ENCODE measurements at regions not wholly inside any gene's neighbourhood (a gene's known extent, or its start where the extent isn't known, plus 50 kb on each side); places are given as distances from the start of the nearest gene placed in this dataset.

DNA sequence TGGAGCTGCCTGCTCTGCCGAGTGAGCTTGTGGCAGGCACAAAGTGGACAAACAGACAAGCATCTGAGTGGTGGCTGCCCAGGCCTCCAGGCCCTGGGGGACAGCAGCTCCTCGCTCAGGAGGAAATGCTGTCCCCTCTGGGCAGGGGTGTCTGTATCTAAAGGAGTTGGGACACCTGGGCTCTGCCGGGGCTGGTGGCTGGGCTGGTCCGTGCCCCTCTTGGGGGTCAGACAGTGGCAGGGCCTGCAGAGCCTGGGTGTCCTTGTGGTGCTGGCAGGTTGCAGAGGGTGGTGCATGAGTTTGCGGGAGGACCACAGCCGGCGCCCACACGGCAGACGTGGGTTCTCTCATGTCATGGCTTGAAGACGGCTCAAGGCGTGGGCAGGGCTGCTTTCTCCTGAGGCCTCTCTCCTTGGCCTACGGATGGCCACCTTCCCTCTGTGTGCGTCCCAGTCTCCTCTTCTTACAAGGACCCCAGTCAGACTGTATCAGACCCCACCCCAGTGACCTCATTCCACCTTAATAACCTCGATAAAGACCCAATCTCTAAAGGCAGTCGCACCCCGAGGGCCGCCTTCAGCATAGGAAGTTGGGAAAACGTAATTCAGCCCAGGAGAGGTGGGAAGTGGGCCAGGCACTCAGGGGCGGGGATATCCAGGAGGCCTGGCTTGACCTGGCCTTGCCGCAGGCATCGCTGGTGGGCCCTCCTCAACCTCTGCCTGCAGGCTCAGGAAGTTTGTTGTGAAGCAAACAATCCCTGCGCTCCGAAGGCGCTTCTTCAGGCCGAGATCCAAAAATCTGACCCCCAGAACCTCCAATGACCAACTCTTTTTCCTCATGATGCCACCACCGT is 110.0 kb downstream of the KIF26A start:
- WGBS = 89% methylated on average over 26 of the region's 26 CpGs
- H3K4me1 ChIP-seq (ENCODE audit: control insufficient read depth in 2 of 2, insufficient read depth in 2 of 2, low read length in 2 of 2) = no peaks in the 10 kb centered on the region
- no peaks in the 10 kb centered on the region for H3K27me3 ChIP-seq (ENCODE audit: control insufficient read depth in 2 of 2, insufficient read depth in 1 of 2, low read length in 1 of 2)
- no peak overlapping the region for H3K4me3 ChIP-seq (ENCODE audit: low read length in 2 of 2)
- peaks cover 3 to 33% of the 10 kb centered on the region in 2 donors for H3K9me3 ChIP-seq (ENCODE audit: control insufficient read depth in 2 of 2, insufficient read depth in 1 of 2, low read length in 1 of 2)
- no peaks in the 10 kb centered on the region for H3K36me3 ChIP-seq (ENCODE audit: control insufficient read depth in 2 of 2, insufficient read depth in 2 of 2, low read length in 1 of 2)
- no peak for DNase-seq (ENCODE audit: low read depth in 6 of 9, low spot score in 9 of 9)
- no peak overlapping the region for H3K27ac ChIP-seq (ENCODE audit: low read depth in 1 of 2, low read length in 1 of 2)

DNA sequence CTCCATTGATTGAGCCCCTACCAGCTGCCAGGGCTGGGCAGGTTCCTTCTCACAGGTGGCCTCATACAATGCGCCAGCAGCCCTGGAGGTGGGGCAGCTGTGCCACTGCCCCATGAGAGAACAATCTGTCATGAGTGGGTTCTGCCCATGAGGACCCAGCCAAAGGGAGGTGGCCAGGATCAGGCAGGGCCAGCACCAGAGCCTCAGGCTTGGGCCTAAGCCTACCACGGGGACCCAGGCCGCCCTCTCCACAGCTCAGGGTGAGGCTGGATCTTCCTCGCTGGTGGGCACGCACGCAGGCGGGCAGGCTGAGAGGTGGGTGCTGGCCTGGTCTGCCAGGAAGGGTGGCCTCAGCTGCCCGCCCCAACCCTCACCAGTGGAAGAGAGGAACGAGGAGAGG is 110.7 kb downstream of the KIF26A start:
- no peaks in the 10 kb centered on the region for H3K27me3 ChIP-seq (ENCODE audit: control insufficient read depth in 2 of 2, insufficient read depth in 1 of 2, low read length in 1 of 2)
- H3K9me3 ChIP-seq (ENCODE audit: control insufficient read depth in 2 of 2, insufficient read depth in 1 of 2, low read length in 1 of 2) = peaks cover 3 to 36% of the 10 kb centered on the region in 2 donors
- no peak overlapping the region for H3K4me3 ChIP-seq (ENCODE audit: low read length in 2 of 2)
- no peaks in the 10 kb centered on the region for H3K36me3 ChIP-seq (ENCODE audit: control insufficient read depth in 2 of 2, insufficient read depth in 2 of 2, low read length in 1 of 2)
- H3K4me1 ChIP-seq (ENCODE audit: control insufficient read depth in 2 of 2, insufficient read depth in 2 of 2, low read length in 2 of 2) = no peaks in the 10 kb centered on the region
- WGBS = 96% methylated on average over 9 of the region's 9 CpGs
- H3K27ac ChIP-seq (ENCODE audit: low read depth in 1 of 2, low read length in 1 of 2) = no peak overlapping the region
- no peak for DNase-seq (ENCODE audit: low read depth in 6 of 9, low spot score in 9 of 9)

- no peaks in the 10 kb centered on the region for H3K4me1 ChIP-seq (ENCODE audit: control insufficient read depth in 2 of 2, insufficient read depth in 2 of 2, low read length in 2 of 2)
- DNase-seq (ENCODE audit: low read depth in 6 of 9, low spot score in 9 of 9) = no peak
- no peak overlapping the region for H3K4me3 ChIP-seq (ENCODE audit: low read length in 2 of 2)
- no peaks in the 10 kb centered on the region for H3K36me3 ChIP-seq (ENCODE audit: control insufficient read depth in 2 of 2, insufficient read depth in 2 of 2, low read length in 1 of 2)
- whole genome bisulfite sequencing = 99% methylated on average over 5 of the region's 5 CpGs
- no peak overlapping the region for H3K27ac ChIP-seq (ENCODE audit: low read depth in 1 of 2, low read length in 1 of 2)
- no peaks in the 10 kb centered on the region for H3K27me3 ChIP-seq (ENCODE audit: control insufficient read depth in 2 of 2, insufficient read depth in 1 of 2, low read length in 1 of 2)
- H3K9me3 ChIP-seq (ENCODE audit: control insufficient read depth in 2 of 2, insufficient read depth in 1 of 2, low read length in 1 of 2) = peaks cover 3 to 31% of the 10 kb centered on the region in 2 donors
Observed at GRCh38 chr14:104249706-104250105, 111.3 kb downstream of the KIF26A start.

GRCh38 chr14:104250175-104250574 is 111.8 kb downstream of the KIF26A start:
- DNase-seq (ENCODE audit: low read depth in 6 of 9, low spot score in 9 of 9) = no peak
- H3K36me3 ChIP-seq (ENCODE audit: control insufficient read depth in 2 of 2, insufficient read depth in 2 of 2, low read length in 1 of 2) = no peaks in the 10 kb centered on the region
- H3K27ac ChIP-seq (ENCODE audit: low read depth in 1 of 2, low read length in 1 of 2) = no peak overlapping the region
- H3K9me3 ChIP-seq (ENCODE audit: control insufficient read depth in 2 of 2, insufficient read depth in 1 of 2, low read length in 1 of 2) = peaks cover 2 to 26% of the 10 kb centered on the region in 2 donors
- no peaks in the 10 kb centered on the region for H3K27me3 ChIP-seq (ENCODE audit: control insufficient read depth in 2 of 2, insufficient read depth in 1 of 2, low read length in 1 of 2)
- WGBS = 94% methylated on average over 8 of the region's 8 CpGs
- H3K4me3 ChIP-seq (ENCODE audit: low read length in 2 of 2) = no peak overlapping the region
- no peaks in the 10 kb centered on the region for H3K4me1 ChIP-seq (ENCODE audit: control insufficient read depth in 2 of 2, insufficient read depth in 2 of 2, low read length in 2 of 2)

DNA sequence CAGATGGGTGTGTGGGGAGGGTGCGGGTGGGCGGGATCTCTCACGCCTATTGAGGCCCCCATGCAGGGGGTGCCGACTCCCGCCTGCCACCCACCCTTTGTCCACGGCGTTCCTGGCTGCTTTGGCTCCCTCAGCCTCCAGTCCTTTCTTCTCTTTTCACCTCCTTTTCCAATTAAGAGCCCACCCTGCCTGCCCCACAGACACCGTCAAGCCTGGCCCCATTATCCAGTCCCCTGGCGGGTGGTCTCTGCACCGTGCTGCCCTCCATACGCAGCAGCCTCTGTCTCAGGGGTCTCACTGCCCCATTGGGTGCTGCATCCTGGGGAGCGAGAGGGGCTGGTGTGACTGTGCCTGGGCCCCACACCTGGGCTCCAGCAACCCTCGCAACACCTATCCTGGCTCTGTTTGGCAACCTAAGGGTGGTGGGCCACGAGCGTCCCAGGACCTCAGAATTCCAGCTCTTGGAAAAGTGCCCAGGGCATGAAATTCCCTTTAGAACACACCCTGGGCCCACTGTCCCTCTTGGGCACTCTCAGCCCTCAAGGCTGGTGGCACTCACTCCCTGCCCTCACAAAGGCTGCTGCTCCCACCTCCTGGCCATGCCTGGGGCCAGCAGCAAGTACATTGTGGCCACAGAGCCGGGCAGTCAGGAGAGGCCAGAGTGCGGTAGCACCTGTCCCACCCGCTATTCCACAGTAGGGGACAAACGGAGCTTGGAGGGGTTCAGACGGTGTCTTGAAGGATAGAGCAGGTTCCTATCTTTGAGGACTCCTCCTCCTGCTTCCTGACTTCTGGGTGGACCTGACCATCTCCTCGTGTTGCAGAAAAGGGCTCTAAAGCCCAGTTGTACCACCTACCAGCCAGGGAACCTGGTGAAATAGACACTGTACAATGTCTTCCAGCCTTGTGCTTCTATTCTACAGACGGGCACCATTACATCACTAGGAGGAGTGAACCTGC is 114.1 kb downstream of the KIF26A start:
- no peaks in the 10 kb centered on the region for H3K36me3 ChIP-seq (ENCODE audit: control insufficient read depth in 2 of 2, insufficient read depth in 2 of 2, low read length in 1 of 2)
- H3K27me3 ChIP-seq (ENCODE audit: control insufficient read depth in 2 of 2, insufficient read depth in 1 of 2, low read length in 1 of 2) = no peaks in the 10 kb centered on the region
- no peak overlapping the region for H3K27ac ChIP-seq (ENCODE audit: low read depth in 1 of 2, low read length in 1 of 2)
- DNase-seq (ENCODE audit: low read depth in 6 of 9, low spot score in 9 of 9) = no peak
- H3K9me3 ChIP-seq (ENCODE audit: control insufficient read depth in 2 of 2, insufficient read depth in 1 of 2, low read length in 1 of 2) = peaks cover 0 to 16% of the 10 kb centered on the region in 2 donors
- WGBS = 92% methylated on average over 22 of the region's 22 CpGs
- H3K4me3 ChIP-seq (ENCODE audit: low read length in 2 of 2) = no peak overlapping the region
- no peaks in the 10 kb centered on the region for H3K4me1 ChIP-seq (ENCODE audit: control insufficient read depth in 2 of 2, insufficient read depth in 2 of 2, low read length in 2 of 2)

DNA sequence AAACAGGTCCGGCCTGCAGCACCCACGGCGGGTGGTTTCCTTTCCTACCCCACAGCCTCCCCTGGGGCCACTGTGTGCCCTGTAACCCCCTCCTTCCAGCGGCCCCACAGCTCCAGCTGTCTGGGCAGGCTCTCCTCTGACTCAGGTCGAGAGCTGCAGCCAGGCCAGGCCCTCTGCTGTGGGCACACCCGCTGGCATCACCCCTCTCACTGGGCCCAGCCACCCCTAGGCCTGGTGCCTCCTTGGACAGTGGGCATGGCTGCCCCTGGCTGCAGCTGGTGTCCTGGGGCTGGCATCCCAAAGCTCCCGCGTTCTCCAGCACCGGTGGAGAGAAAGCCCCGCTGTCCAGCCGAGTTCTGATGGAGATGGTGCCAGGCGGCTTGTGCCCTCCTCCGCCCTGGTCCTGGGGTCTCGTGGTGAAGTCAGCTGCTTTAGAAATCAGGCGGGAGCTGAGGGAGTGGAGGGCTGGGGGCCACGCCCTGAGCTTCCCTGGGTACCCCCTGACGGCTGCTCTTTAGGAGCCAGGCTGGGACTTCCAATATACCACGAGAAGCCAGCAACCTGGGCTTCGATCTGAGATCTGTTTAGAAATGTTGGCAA is 114.9 kb downstream of the KIF26A start:
- Histone ChIP-seq H3K9me3 (ENCODE audit: control insufficient read depth in 2 of 2, insufficient read depth in 1 of 2, low read length in 1 of 2) (peaks cover 0 to 16% of the 10 kb centered on the region in 2 donors), H3K4me3 (ENCODE audit: low read length in 2 of 2) (no peak overlapping the region), H3K36me3 (ENCODE audit: control insufficient read depth in 2 of 2, insufficient read depth in 2 of 2, low read length in 1 of 2) (no peaks in the 10 kb centered on the region), H3K27me3 (ENCODE audit: control insufficient read depth in 2 of 2, insufficient read depth in 1 of 2, low read length in 1 of 2) (no peaks in the 10 kb centered on the region), H3K4me1 (ENCODE audit: control insufficient read depth in 2 of 2, insufficient read depth in 2 of 2, low read length in 2 of 2) (no peaks in the 10 kb centered on the region), H3K27ac (ENCODE audit: low read depth in 1 of 2, low read length in 1 of 2) (no peak overlapping the region)
- no peak for DNase-seq (ENCODE audit: low read depth in 6 of 9, low spot score in 9 of 9)
- 87% methylated on average over 19 of the region's 19 CpGs for WGBS

DNA sequence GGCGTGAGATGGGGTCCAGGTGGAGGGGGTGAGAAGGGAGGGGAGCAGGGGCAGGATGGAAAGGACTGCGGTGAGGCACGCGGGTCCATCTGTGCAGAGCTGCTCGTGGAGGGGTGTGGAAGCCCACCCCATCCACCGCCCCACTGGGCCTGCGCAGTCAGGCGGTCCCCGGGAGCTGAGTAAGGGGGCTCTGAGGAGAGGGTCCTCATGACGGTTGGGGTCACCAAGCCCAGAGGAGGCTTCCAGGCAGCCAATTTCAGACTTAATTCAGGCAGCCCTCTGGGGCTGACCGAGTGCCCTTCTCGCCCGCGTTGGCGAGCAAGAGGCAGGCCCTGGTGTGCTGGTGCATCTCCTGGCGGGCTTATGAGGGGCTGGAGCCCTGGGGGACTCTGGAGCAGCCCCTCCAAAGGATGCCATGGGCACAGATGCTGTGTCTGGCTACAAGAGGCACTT is 115.5 kb downstream of the KIF26A start:
- Histone ChIP-seq H3K9me3 (ENCODE audit: control insufficient read depth in 2 of 2, insufficient read depth in 1 of 2, low read length in 1 of 2) (peaks cover 0 to 16% of the 10 kb centered on the region in 2 donors), H3K4me3 (ENCODE audit: low read length in 2 of 2) (no peak overlapping the region), H3K27me3 (ENCODE audit: control insufficient read depth in 2 of 2, insufficient read depth in 1 of 2, low read length in 1 of 2) (no peaks in the 10 kb centered on the region), H3K36me3 (ENCODE audit: control insufficient read depth in 2 of 2, insufficient read depth in 2 of 2, low read length in 1 of 2) (no peaks in the 10 kb centered on the region), H3K4me1 (ENCODE audit: control insufficient read depth in 2 of 2, insufficient read depth in 2 of 2, low read length in 2 of 2) (no peaks in the 10 kb centered on the region), H3K27ac (ENCODE audit: low read depth in 1 of 2, low read length in 1 of 2) (no peak overlapping the region)
- DNase-seq (ENCODE audit: low read depth in 6 of 9, low spot score in 9 of 9) = no peak
- 88% methylated on average over 16 of the region's 16 CpGs for WGBS

DNA sequence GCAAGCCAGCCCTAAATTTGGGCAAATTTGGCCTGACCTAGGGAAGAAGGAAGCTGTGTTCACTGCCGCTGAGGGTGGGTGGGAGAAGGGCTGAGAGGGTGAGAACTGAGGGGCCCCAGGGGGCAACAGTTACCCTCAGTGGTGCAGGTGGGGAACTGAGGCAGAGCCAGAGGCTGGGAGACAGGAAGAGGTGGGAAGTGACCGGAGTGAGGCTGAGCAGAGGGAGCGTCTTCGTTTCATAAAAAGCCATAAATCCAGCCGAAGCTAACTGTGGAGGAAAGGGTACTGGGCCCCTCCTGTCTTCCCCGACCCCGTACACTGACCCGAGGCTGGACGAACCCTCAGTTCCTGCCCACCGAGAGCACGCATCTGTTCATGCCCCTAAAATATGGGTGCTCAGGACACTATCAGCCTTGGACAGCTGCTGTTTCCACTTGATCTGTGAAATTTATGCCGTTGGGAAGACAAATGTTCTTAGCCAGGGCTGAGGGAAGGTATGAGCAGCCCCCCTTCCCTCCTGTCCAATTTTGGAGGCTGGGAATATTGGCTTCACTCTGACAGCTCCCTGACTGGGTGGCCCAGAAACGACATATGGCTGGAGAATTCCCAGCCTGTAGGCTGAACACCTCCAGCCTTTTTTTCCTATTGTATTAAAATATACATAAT is 116.5 kb downstream of the KIF26A start:
- Histone ChIP-seq H3K36me3 (ENCODE audit: control insufficient read depth in 2 of 2, insufficient read depth in 2 of 2, low read length in 1 of 2) (no peaks in the 10 kb centered on the region), H3K27me3 (ENCODE audit: control insufficient read depth in 2 of 2, insufficient read depth in 1 of 2, low read length in 1 of 2) (no peaks in the 10 kb centered on the region), H3K4me3 (ENCODE audit: low read length in 2 of 2) (no peak overlapping the region), H3K9me3 (ENCODE audit: control insufficient read depth in 2 of 2, insufficient read depth in 1 of 2, low read length in 1 of 2) (peaks cover 0 to 16% of the 10 kb centered on the region in 2 donors), H3K4me1 (ENCODE audit: control insufficient read depth in 2 of 2, insufficient read depth in 2 of 2, low read length in 2 of 2) (no peaks in the 10 kb centered on the region), H3K27ac (ENCODE audit: low read depth in 1 of 2, low read length in 1 of 2) (no peak overlapping the region)
- WGBS = 30% methylated on average over 13 of the region's 13 CpGs
- DNase-seq (ENCODE audit: low read depth in 6 of 9, low spot score in 9 of 9) = no peak
